ENCODE measurements at regions not wholly inside any gene's neighbourhood (a gene's known extent, or its start where the extent isn't known, plus 50 kb on each side); places are given as distances from the start of the nearest gene placed in this dataset.

DNA sequence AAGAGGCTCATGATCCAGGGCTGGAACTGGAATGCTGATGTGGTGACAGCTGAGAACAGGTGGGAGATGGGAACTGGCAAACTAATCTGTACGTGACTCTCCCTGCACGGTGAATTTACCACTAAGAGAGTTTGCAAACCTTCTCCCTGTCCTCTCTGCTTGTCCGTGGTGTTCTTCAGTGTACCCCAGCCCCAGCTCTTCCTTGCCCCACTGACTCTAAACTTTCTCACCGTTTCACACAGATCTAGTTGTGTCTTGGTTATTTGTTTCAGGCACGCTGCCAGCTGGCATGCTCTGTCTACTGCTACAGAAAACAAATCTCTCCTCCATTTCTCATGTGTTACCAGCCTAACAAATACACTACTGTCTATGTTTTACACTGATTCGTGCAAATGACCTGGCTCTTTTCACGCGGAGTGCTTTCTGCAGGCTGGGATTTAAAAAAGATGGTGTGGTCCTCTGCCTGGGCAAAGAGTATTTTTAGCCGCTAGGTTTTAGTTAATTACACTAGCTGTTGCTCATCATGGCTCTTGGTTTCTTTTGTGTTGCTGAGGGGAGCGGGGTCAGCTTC is 192.7 kb upstream of the LRIG1 start:
- DNase-seq = peak; percentile 0

DNA sequence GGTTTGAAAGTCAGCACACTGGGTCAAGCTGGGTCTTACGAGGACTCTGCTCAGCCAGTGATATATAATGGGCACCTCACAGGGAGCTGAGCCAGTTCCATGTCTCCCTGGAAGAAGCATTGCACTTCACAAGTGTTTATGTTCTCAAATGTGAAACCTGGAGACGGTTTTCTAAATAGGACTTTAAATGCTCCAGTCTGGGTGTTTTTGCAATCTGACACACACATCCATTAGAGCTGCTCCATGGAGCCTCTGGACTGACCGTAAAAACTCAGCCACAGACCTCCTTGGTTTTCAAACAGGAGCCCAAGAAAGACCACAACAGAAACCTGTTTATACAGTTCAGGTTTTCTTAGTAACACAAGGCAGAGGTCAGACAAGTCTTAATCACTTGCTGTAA is 201.3 kb upstream of the LRIG1 start:
- DNase-seq = no peak

DNA sequence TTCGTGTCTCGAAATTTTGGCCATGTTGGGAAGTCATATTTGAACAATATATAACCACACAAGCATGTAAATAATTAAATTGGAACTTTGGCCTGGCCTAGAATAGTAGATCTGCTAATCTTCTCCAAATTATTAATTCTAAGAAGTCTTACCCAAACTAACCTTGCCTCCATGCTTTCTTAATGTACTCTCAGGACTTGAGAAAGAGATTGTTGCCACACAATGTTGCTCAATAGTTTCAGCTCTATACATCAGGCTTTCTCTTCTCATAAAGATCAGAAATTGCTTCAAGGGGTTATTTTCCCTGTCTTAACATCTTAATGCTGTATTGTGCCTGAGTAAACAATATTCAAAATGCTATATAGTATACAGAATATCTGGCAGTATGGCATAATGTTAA is 202.7 kb upstream of the LRIG1 start:
- no peak for DNase-seq

DNA sequence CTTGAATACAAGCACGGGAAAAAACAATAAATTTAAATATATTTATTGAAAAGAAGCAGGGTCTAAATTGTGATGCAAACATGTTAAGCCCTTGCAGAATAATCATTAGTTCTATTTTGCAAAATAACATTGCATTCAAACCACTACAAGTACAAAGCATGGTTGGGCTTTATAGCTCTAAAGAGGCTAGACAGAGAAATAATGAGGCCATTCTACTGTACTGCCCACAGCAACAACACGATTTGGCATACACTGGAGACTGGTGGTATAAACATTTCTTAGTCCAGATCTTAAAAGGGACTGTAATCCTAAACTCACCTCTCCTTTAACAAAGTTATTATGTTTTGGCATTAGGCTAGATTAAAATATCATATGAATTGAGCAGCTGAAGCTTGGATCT is 204.3 kb upstream of the LRIG1 start:
- no peak for DNase-seq

DNA sequence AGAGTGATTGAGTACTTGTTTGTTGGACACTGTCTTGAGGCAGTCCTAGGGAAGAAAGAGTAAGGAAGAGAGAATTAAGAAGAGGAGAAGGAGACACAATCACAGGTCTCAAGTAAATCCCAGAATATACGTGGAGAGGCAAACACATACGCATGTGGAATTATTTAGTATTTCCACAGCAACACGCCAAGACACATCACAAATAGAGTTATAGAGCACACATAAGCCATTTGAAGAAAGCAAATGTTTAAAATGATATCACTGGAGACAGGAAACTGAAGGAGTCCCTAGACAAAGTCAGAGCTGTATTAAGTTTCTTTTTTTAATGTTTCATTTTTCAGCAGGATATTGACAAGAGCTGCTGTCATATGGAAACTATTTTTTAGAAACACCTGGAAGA is 206.1 kb upstream of the LRIG1 start:
- DNase-seq = no peak

DNA sequence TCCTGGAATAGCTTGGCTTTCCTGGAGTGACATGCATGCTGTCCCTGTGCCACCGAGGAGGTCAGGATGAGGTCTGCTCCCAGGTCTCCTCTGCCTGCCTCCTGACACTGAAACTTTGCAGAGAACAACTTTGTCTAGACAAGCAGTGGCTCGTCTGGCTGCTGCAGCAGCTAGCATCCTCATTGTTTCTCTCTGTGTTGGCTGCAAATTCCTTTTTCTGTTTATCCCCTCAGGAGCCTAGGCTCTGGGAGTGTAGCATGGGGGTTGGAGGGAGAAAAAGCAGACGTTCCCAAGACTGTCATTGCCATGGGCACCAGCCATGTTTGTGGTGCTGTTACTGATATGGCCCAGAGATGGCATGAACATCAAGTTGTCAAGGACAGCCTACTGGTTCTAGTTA is 208.7 kb upstream of the LRIG1 start:
- no peak for DNase-seq

DNA sequence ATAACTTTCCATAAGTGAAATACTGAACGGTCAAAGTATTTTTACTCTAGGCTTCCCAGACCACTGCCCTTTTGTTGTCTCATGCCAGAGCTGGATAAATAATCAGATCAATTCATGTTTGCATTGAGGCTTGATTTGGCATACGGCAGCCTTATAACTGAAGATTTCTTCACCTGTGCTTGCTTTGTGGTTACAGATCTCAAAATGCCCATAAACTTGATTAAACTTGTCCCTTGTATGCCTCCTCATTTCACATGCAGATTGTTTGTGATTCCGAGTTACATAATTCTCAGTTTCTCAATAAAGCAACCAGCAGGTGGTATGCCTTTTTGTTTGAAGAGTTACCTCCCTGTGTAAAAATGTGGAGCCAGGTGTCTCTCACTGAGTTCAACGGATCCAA is 211.4 kb upstream of the LRIG1 start:
- DNase-seq = no peak

DNA sequence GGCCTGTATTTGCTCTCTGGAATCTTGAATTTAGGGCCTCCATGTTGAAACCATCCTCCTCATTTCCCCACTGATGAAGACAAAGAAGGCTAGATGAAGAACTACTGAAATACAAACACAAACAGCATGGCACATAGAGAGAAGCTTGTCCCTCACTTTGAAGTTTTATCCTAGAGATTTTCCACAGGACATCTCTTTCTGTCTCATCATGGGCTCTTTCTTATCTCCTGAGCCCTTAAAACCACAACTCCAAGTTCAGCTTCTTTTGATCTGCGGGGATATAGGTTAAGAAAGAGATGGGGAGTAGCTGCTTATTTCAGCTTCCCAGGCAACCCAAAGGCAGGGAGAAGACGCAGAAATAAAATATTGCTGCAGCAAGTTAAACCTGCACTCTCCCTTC is 213.1 kb upstream of the LRIG1 start:
- DNase-seq = no peak

DNA sequence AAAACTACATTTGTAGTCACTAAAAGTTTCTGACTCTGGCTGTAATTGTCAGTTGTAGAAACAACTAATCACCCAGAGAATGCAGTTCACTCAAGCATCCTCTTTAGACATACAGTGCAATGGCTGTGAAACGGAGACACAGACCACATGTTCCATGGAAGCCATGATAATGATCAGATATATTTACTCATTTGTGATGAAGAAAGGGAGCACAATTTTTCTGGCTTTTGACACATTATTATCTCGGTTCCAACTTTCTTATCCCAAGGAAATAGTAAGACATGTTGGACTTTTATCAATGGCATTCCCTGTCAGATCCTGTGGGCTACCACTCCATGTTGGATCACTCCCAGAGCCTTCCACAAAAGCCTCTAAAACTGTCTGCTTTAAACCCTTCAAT is 215.0 kb upstream of the LRIG1 start:
- no peak for DNase-seq

DNA sequence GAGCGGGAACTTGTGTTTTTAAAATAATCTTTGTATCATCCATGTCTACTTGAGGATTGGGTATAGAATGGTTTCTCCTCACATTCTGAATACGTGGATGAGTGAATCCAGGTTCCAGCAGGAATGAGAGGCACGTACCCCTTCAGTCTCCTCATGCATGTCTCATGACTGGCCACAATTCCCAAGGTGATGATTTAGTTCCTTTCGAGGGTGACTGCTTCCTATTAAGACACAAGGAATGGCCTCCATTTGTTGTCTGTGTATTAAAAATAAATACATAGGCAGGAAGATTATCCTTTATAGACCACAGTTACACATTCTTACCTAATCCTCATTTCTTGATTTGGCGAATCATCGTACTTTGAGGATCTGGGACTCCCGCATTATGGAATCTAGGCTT is 217.0 kb upstream of the LRIG1 start:
- DNase-seq = no peak

DNA sequence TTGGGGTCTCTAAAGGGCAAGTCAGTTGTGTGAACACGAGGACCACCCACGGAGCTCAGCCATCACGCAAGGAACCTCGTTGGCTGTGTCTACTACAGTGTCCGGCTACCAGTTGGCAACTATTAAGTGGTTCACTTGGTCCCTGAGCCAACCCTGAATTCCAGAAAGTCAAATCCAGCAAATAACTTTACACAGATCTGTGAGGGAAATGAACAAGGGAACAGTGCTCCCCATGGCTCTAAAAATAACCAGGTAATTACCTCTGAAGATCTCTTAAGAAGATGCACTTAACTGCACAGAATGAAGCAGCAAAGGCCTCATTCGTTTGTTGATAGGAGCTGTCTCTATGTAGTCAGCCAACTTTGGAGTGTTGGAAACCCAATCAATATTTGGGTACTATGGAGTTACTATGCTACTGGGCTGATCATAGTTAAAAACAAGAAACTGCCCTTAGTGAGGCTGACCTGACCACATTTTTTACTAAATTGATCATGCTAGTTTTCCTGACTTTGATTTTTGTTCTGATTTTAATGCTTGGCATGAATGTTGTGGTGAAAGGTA is 219.1 kb upstream of the LRIG1 start:
- DNase-seq = no peak

DNA sequence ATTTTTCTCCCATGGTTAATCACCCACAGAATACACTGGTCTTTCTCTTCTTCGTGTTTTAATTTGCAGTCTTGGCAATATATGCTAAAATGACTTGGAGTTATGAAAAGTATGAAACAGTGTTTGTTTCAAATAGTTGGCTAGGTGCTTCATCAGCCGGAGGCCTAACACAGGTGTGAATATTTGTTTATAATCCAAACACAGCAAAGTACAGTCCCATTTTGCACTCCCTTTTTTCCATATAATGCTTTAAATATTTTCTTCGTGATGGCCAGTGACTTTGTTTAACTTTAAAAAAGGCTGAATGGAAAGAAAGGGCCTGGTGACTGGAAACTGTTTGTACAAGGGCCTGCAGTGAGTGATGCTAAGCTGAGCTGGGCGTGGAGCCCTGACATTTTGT is 219.7 kb upstream of the LRIG1 start:
- no peak for DNase-seq

DNA sequence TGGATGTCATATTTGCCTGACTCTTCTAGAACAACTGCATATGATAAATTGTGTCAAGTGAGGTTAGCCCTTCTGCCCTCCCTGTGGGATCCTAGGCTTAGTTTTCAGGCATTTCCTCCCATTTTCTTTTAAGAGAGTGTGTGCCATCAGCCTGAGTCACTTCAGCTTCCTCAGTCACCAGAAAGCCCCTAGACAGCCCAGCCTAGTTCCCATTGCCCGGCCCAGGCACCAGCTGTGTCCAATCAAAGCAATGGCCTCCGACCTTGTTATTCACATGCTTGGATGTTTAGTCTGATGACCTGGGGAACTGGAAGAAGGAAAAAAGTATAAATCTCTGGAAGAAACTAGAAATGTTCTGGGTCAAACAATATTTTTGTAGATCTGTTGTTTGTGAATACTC is 221.9 kb upstream of the LRIG1 start:
- DNase-seq = no peak

DNA sequence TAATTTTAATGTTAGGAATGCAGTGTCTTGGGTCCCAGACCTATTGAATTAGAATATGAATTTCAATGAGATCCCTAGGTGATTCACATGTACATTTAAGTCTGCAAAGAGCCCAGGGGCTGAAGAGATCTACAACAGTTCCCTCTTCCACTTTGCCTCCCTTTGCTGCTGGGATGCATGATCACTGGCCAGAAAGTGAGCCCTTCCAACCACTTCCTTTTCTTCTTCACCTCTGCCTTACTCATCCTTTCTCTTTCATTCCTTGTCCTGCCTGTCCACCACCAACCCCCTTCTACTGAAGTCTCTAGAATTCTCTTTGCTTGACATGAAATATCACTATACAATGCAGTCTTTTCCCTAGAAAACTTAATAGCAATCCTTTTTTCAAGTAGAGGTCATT is 222.4 kb upstream of the LRIG1 start:
- DNase-seq = no peak

DNA sequence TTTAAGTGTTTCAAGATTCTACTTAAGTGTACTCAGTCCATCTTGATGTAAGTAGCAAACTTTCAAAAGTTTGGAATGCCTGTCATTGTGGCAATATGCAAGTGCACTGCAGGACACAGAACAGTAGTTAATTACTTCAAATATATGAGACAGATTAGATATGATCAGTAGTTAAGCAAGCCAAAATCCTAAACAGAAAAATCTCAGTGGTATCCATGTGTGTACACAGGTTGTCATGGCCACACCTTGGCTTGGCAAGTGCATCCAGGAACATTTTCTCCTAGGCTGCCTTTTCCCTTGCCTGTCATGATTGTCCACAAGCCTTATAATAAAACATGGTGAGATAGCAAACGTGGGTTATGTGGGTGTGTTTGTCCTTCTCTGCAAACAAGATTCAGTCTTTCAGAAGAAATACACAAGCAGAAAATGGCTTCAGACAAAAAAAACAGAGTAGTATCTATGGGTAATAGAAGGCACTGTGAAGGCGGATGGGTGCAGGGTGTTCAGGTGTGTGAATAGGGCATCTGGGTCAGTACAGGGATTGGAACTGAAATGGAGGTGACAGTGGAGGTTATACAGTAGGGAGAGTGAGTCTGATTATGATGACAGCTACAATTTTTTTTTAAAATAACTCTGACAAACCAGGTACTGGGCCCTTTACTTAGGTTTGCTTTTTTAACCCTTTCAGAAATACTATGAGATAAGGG is 229.0 kb upstream of the LRIG1 start:
- no peak for DNase-seq

DNA sequence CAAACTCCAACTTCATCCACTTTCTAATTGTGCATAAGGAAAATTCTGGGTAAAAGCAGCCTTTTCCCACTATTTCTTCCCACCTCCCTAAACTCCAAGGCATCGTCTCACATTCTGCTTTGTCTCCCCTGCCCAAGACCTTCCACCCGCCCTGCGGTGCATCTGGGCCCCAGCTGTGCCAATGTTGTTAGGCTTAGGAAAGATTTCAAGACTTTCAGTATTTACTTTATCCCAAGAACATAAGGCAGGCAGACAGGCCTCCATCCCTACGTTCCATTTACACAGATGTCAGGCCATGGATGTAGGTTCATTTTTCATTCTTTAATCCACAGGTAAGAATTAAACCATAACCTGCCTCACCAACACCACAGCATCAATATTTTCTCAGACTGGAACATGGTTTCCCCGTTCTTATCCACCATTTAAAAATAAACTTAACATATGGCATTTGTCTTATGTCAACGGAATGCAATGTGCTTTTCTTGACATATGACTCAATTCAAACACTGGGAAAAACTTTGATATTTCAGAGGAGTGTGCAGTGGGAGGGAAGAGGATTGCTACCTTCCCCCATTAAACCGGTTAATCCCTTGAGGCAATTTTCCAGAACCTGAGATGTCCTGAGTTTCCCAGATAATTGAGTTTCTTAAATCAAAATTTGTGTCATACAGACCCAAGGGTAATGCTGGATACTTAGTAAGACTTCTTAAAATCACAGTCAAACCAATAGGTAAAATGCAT is 238.0 kb upstream of the LRIG1 start:
- DNase-seq = no peak

DNA sequence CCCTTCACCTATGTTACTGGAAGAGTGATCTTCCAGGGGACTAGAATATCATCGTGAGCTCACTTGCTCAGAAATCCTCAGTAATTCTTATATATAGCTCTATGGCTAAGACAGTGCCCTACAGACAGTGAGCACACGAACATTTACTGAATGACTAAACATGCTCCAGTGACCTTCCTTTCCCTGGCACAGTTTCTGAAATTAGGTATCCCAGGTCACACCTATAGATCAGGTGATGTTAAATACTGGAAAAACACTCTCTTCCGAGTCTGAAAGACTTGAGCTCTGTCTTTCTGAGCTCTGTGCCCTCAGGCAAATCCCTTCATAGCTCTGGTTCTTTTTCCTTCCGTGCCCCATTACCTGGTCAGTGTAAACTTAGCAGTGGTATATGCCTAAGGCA is 239.4 kb upstream of the LRIG1 start:
- no peak for DNase-seq

DNA sequence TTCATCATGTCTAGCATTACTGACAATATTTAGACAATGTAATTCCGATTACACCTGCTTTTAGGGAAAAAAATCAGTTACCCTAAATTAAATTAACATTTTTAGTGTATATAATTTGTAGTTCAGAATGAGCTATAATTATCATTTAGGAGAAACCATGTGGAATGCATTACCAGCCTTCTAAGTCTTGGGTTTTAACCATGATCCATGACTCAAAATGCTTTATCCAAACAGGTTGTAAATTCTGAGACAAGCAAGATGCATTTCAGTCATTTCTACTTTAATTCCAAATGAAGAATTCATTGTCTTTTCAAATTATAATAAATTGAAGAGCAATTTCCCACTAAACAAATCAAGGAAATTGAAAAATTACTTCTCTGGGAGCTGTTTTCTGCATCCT is 243.7 kb upstream of the LRIG1 start:
- no peak for DNase-seq

DNA sequence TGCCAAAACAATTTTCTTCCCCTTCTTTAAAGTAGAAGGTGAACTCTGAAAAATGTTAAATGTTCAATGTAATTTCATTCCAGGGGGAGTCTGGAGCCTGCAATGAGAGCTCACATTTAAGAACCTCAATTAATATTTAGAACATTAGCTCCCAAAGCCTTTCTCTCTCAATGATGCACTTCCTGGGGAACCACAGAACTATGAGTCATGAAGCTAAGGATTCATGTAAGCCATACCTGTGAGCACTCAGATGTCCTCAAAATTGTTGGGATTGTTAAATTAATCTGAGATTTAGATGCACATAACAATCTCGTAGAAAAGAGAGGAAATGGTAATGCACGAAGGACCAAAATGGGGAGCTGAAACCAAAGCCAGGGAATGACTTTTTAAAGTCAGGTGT is 244.2 kb upstream of the LRIG1 start:
- DNase-seq = no peak

DNA sequence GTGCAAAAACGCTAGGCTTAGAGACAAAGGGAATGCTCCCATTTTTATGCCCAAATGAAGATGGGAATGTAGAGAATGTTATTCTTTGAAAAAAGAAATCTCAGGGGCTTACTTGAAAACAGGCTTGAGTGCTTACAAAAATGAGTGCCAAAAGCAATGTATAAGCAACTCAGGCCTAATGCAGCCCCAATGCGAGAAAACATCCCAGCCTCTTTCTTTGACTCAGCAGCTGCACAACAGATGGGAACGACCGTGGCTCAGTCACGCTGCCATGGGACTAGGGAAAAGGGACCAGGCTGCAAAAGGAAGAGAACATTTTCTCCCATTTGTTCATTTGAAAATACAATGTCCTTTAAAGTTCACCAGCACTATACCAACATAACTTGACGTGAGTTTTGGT is 246.4 kb upstream of the LRIG1 start:
- DNase-seq = no peak

DNA sequence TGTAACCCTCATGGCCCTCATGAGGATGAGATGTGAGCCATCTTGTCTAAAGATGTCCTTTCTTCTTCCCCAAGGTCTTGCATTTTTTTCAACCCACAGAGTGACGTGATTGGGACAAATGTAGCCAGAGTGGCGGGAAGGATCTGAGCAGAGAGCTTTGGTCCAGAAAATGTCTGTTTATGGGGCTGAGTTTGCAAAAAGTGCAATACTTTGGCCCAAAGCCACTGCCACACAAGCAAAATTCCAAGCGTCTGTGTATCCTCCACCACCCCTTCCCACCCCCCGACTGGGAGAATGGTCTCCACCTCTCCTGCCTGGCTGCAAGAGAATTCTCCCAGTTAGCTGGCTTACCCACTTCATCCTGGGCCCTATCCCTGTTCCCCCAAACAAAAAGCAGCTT is 246.9 kb upstream of the LRIG1 start:
- no peak for DNase-seq

DNA sequence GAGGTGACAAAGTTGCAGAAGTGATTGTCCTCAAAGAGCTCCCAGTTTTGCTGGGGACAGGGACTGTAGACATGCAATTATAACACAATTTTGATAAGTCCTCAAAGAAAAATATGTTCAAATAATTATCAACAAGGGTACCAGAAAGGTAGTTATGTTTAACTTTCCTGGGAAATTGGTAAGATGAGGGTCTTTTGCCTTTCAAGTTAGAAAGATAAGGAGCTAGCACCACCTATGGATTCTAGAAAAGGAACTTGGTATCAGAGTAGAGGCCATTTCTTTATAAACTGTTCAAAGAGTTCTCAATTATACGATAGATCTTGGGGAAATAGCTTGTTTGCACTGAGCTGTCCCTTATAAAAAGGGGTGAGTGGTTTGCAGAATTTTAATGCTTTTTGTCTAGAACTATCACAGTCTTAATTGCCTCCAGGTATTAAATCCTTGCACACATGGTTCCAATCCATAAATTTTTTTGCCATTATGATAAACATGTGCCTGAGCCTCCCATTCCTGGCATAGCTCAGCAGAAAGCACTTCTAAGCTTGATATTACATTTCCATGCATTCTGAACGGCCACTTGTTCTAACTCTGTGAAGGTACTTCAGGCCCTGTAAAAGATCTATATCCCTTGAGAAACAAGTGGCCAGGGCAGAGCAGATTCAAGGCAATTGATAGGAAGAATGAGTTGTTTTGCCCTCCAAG is 247.5 kb upstream of the LRIG1 start:
- no peak for DNase-seq

DNA sequence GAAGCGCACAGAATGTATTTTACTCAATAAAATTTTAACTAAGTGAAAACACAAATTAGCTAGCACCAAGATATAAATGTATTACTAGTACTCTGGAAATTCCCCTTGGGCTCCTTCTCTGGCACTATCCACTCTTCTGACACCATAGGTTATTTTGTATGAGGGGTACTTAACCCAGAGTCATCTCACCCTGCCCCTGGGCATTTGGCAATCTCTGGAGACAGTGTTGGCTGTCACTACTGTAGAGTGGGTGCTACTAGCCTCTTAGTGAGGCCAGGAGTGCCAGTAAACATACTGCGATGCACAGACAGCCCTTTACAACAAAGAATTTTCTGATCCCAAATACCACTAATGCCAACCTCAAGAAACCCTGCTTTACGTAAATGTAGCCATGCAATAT is 246.3 kb upstream of the KBTBD8 start:
- DNase-seq = no peak

DNA sequence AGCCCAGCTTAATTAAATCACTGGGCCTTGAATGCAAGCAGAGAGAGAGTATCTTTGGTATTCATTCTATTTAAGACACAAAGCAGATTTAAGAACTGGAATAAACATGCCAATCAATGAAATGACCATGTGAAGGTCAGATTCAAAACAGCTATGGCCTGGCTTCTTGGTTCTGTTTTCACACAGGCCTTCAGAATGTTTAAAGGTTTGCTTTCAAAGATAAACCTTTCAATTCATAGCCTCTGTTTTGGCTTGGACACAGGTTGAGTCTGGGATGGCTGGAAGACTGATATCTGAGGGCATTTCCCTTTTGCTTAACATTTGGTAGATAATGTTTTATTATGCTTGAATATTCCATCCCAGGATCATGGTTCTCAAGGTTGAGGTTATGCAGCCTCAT is 244.4 kb upstream of the KBTBD8 start:
- no peak for DNase-seq

Measured in DMS79 (cell line).